AG04450 (cell line): ENCODE measurements at regions not wholly inside any gene's neighbourhood (a gene's known extent, or its start where the extent isn't known, plus 50 kb on each side); places are given as distances from the start of the nearest gene placed in this dataset.

Source experiments
- CTCF ChIA-PET: fragments of 300-600, 350-600 bp; formaldehyde crosslinking; extraction: SDS; loops from one replicate; lab custom pipeline; 2022; ENCODE audit warnings: antibody characterized with exemption, inconsistent platforms; lab: Charles Lee
- POLR2A ChIA-PET: fragments of 350-600 bp; formaldehyde crosslinking; extraction: SDS; loops from one replicate; lab custom pipeline; 2021; ENCODE audit warnings: antibody characterized with exemption, inconsistent platforms; lab: Yijun Ruan, JAX
- DNase-seq: peaks from one replicate; pipeline ENCODE4 v3.0.0-alpha.2; 2011; ENCODE audit warnings: low read depth, low spot score
- H3K27ac ChIP-seq: one replicate; pipeline ENCODE4 v1.5.1; 2012; ENCODE audit warnings: low read depth, low read length, control low read depth
- H3K27me3 ChIP-seq: one replicate; pipeline ENCODE4 v1.6.0; 2012; ENCODE audit warnings: low read length; ENCODE audit not compliant: control insufficient read depth, insufficient read depth
- H3K4me3 ChIP-seq: 2 replicates; pipeline ENCODE4 v1.5.1; 2011; ENCODE audit warnings: mild to moderate bottlenecking, low read depth, low read length, control low read depth
- H3K9me3 ChIP-seq: 2 replicates; pipeline ENCODE4 v1.5.1; 2012; ENCODE audit warnings: low read length; ENCODE audit not compliant: control insufficient read depth, insufficient read depth
- CTCF ChIP-seq: IDR thresholded peaks from 2 replicates; pipeline ENCODE4 v1.5.1; 2011; ENCODE audit warnings: low read depth, low read length, control low read depth, inconsistent platforms

GRCh38 chr18:39302481-39302880 is 1736.9 kb upstream of the CELF4 start:
- CTCF ChIA-PET = no interaction called here
- DNase-seq = no peak
- Histone ChIP-seq H3K27ac (no peak overlapping the region), H3K27me3 (no peaks in the 10 kb centered on the region), H3K4me3 (no peak overlapping the region), H3K9me3 (no peaks in the 10 kb centered on the region)
- POLR2A ChIA-PET = no interaction called here
- no peak for TF ChIP-seq CTCF

GRCh38 chr18:39299152-39299551 is 1733.6 kb upstream of the CELF4 start:
- H3K27ac ChIP-seq = no peak overlapping the region
- H3K4me3 ChIP-seq = no peak overlapping the region
- CTCF ChIA-PET = no interaction called here
- no peaks in the 10 kb centered on the region for H3K9me3 ChIP-seq
- POLR2A ChIA-PET = no interaction called here
- no peak for DNase-seq
- H3K27me3 ChIP-seq = no peaks in the 10 kb centered on the region
- no peak for TF ChIP-seq CTCF

- ChIA-PET POLR2A (no interaction called here), CTCF (no interaction called here)
- no peak overlapping the region for H3K27ac ChIP-seq
- H3K9me3 ChIP-seq = no peaks in the 10 kb centered on the region
- H3K27me3 ChIP-seq = no peaks in the 10 kb centered on the region
- no peak for DNase-seq
- no peak overlapping the region for H3K4me3 ChIP-seq
- TF ChIP-seq CTCF = no peak
These were observed 1731.6 kb upstream of the CELF4 start for GRCh38 chr18:39297225-39297624.

GRCh38 chr18:39296293-39296888 is 1730.8 kb upstream of the CELF4 start:
- ChIA-PET CTCF (no interaction called here), POLR2A (no interaction called here)
- no peak for DNase-seq
- no peak for TF ChIP-seq CTCF
- Histone ChIP-seq H3K9me3 (no peaks in the 10 kb centered on the region), H3K27me3 (no peaks in the 10 kb centered on the region), H3K27ac (no peak overlapping the region), H3K4me3 (no peak overlapping the region)

GRCh38 chr18:39276764-39277163 is 1711.2 kb upstream of the CELF4 start:
- no peak overlapping the region for H3K27ac ChIP-seq
- no peak for TF ChIP-seq CTCF
- ChIA-PET POLR2A (no interaction called here), CTCF (no interaction called here)
- DNase-seq = no peak
- H3K9me3 ChIP-seq = no peaks in the 10 kb centered on the region
- H3K27me3 ChIP-seq = no peaks in the 10 kb centered on the region
- H3K4me3 ChIP-seq = no peak overlapping the region
